MV-4-11 (cell line): ENCODE measurements at regions not wholly inside any gene's neighbourhood (a gene's known extent, or its start where the extent isn't known, plus 50 kb on each side); places are given as distances from the start of the nearest gene placed in this dataset.

Experiments
- DNase-seq: peaks from one replicate; lab custom pipeline; 2025; lab: John Stamatoyannopoulos, UW

- no peak for DNase-seq
These were observed 286.8 kb downstream of the ARL6IP6 start for GRCh38 chr2:153005071-153005730.

GRCh38 chr2:153004627-153005026 lies 286.2 kb downstream of the ARL6IP6 start:
- no peak for DNase-seq

GRCh38 chr2:152974146-152974545 lies 255.7 kb downstream of the ARL6IP6 start:
- no peak for DNase-seq

GRCh38 chr2:152971685-152972084 lies 253.3 kb downstream of the ARL6IP6 start:
- no peak for DNase-seq

GRCh38 chr2:152962446-152962845 lies 244.0 kb downstream of the ARL6IP6 start:
- no peak for DNase-seq

- DNase-seq, result no peak
These were observed 242.9 kb downstream of the ARL6IP6 start for GRCh38 chr2:152961351-152961750.

- DNase-seq, result no peak
These were observed 231.7 kb downstream of the ARL6IP6 start for GRCh38 chr2:152950126-152950525.

GRCh38 chr2:152944099-152944498 lies 225.7 kb downstream of the ARL6IP6 start:
- DNase-seq, result no peak

GRCh38 chr2:152942940-152943440 lies 224.6 kb downstream of the ARL6IP6 start:
- no peak for DNase-seq

- no peak for DNase-seq
These were observed 212.1 kb downstream of the ARL6IP6 start for GRCh38 chr2:152930501-152930900.

- no peak for DNase-seq
These were observed 211.2 kb downstream of the ARL6IP6 start for GRCh38 chr2:152929628-152930027.

GRCh38 chr2:152925547-152926448 lies 207.4 kb downstream of the ARL6IP6 start:
- DNase-seq, result peak; percentile 68

- DNase-seq, result no peak
These were observed 206.3 kb downstream of the ARL6IP6 start for GRCh38 chr2:152924722-152925121.

GRCh38 chr2:152924219-152924618 lies 205.8 kb downstream of the ARL6IP6 start:
- DNase-seq, result no peak

GRCh38 chr2:152920846-152921245 lies 202.4 kb downstream of the ARL6IP6 start:
- DNase-seq, result no peak

- no peak for DNase-seq
These were observed 192.6 kb downstream of the ARL6IP6 start for GRCh38 chr2:152910970-152911369.

- DNase-seq, result no peak
These were observed 188.6 kb downstream of the ARL6IP6 start for GRCh38 chr2:152907046-152907445.

GRCh38 chr2:152894051-152894450 lies 175.6 kb downstream of the ARL6IP6 start:
- no peak for DNase-seq

- no peak for DNase-seq
These were observed 172.3 kb downstream of the ARL6IP6 start for GRCh38 chr2:152890736-152891135.

GRCh38 chr2:152883951-152884487 lies 165.6 kb downstream of the ARL6IP6 start:
- no peak for DNase-seq

GRCh38 chr2:152881527-152881926 lies 163.1 kb downstream of the ARL6IP6 start:
- no peak for DNase-seq

GRCh38 chr2:152879275-152879674 lies 160.9 kb downstream of the ARL6IP6 start:
- DNase-seq, result no peak
